ENCODE measurements at regions not wholly inside any gene's neighbourhood (a gene's known extent, or its start where the extent isn't known, plus 50 kb on each side); places are given as distances from the start of the nearest gene placed in this dataset.

DNA sequence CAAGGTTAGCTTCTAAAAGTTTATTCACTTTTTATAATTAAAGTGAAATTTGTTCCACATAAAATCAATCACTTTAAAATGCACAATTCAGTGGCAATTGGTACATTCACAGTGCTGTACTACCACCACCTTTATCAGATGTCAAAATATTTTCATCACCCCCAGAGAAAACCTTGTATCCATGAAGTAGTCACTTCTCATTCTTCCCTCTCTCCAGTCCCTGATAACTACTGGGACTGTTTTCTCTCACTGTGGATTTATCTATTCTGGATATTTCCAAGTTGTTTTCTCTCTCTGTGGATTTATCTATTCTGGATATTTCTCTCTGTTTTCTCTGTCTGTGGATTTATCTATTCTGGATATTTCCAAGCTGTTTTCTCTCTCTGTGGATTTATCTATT lies 435.4 kb upstream of the CNTNAP2 start:
- H2BK20ac ChIP-seq (ENCODE audit: low read depth, low read length): no peak overlapping the region
- no peak overlapping the region for H2BK5ac ChIP-seq (ENCODE audit: low read depth, low read length, poor library complexity, severe bottlenecking)
- H3K9ac ChIP-seq (ENCODE audit: low read depth, low read length): no peak overlapping the region
- TF ChIP-seq, protein P1, sequence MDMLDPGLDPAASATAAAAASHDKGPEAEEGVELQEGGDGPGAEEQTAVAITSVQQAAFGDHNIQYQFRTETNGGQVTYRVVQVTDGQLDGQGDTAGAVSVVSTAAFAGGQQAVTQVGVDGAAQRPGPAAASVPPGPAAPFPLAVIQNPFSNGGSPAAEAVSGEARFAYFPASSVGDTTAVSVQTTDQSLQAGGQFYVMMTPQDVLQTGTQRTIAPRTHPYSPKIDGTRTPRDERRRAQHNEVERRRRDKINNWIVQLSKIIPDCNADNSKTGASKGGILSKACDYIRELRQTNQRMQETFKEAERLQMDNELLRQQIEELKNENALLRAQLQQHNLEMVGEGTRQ (IDR thresholded peaks at IDR 0.05; ENCODE audit: low read depth, low read length): no peak
- no TSS peak for BruUV-seq (replicated peaks)
- no peak overlapping the region for H3K14ac ChIP-seq (replicated peaks; ENCODE audit: low read depth, low read length)
- no peak overlapping the region for H3K4me3 ChIP-seq (ENCODE audit: insufficient read depth, low read depth, low read length)
- H3K4me1 ChIP-seq (ENCODE audit: control insufficient read depth, insufficient read depth, low read length): no peaks in the 10 kb centered on the region
- no peaks in the 10 kb centered on the region for H3K27me3 ChIP-seq (ENCODE audit: control insufficient read depth, insufficient read depth, low read length)
- H4K91ac ChIP-seq (ENCODE audit: insufficient read depth, low read depth, low read length): no peak overlapping the region
- ChIA-PET CTCF (no interaction called here), POLR2A (ENCODE audit: unreplicated experiment) (no interaction called here)
- H3K9me3 ChIP-seq (ENCODE audit: control insufficient read depth, insufficient read depth, low read length): 0 out of 2 replicates have a peak, but pooled peaks cover 2% of the 10 kb centered on the region
- H4K8ac ChIP-seq (ENCODE audit: low read depth in 2 of 2, low read length in 2 of 2): no peak overlapping the region
- dilution Hi-C loops (cut with HindIII; ENCODE audit: low sequenced_read_pairs, unreplicated experiment): no loop called here
- no peaks in the 10 kb centered on the region for H3K79me1 ChIP-seq (ENCODE audit: low read depth in 1 of 2, low read length in 2 of 2)
- H2AK9ac ChIP-seq (replicated peaks; ENCODE audit: low read depth, low read length, poor library complexity): no peak overlapping the region
- H3K4ac ChIP-seq (ENCODE audit: low read depth, low read length): no peak overlapping the region
- H4K5ac ChIP-seq (ENCODE audit: low read depth, low read length): no peak overlapping the region
- H2BK120ac ChIP-seq (ENCODE audit: low read depth, low read length): no peak overlapping the region
- H3K27ac ChIP-seq (ENCODE audit: insufficient read depth, low read length): no peak overlapping the region
- H2BK15ac ChIP-seq (ENCODE audit: low read depth, low read length): no peak overlapping the region
- H3K18ac ChIP-seq (ENCODE audit: low read depth, low read length): no peak overlapping the region
- DNase-seq: no peak
- no peak overlapping the region for H2AFZ ChIP-seq (replicated peaks; ENCODE audit: low read length, poor library complexity)
- no peak overlapping the region for H3K4me2 ChIP-seq (ENCODE audit: low read depth, low read length)
- no peak overlapping the region for H3K56ac ChIP-seq (ENCODE audit: extremely low read depth, insufficient read depth, low read length)
- no peaks in the 10 kb centered on the region for H3K36me3 ChIP-seq (ENCODE audit: control insufficient read depth, insufficient read depth, low read length)
- H3K9me1 ChIP-seq (ENCODE audit: insufficient read depth, low read length): no peaks in the 10 kb centered on the region
- intact Hi-C loops (cut with micrococcal nuclease): no loop called here
- no peaks in the 10 kb centered on the region for H4K20me1 ChIP-seq (ENCODE audit: insufficient read depth, low read length)
- in situ Hi-C loops (cut with MboI; ENCODE audit: low sequenced_read_pairs): no loop called here
- no peak for ATAC-seq (ENCODE audit: low read depth)
- no peak overlapping the region for H3K23ac ChIP-seq (ENCODE audit: low read depth, low read length)
- no peak overlapping the region for H2AK5ac ChIP-seq (ENCODE audit: low read depth, low read length)

Data from IMR-90 (cell line).